CD4-positive, alpha-beta T cell treated with Interleukin-15 for 1 hour (primary cell): ENCODE measurements at regions not wholly inside any gene's neighbourhood (a gene's known extent, or its start where the extent isn't known, plus 50 kb on each side); places are given as distances from the start of the nearest gene placed in this dataset.

Source experiments
- DNase-seq: peaks from one replicate; pipeline ENCODE4 v3.0.0-alpha.2; 2020

DNA sequence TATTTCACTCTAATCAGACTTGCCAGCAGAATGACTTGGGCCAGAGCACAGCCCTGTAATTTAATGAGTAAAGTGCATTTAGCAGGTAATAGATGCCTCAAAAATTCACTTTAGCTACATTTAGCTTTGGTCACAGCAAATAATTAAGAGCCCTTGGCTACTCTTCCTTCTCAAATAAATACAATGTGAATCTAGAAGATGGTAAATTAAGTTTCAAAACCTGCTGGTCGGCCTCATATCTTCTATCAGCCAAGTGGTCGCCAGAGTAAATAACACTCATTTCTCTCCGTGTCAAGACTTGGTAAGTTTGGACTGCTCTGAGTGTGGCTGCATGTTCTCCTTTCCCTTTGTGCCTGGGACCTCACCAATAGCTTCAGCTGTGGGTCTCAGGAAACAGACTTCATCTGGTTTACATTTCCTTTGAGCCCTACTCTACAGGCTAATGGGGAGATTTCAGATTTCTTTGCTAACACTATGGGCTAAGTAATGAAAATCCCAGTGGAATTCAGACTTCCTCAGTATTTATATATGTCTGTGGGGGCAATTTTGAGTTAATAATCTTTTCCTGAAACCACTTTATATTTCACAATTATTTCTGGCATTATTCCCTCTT, 375.8 kb downstream of the RBM43 start:
- DNase-seq: no peak

DNA sequence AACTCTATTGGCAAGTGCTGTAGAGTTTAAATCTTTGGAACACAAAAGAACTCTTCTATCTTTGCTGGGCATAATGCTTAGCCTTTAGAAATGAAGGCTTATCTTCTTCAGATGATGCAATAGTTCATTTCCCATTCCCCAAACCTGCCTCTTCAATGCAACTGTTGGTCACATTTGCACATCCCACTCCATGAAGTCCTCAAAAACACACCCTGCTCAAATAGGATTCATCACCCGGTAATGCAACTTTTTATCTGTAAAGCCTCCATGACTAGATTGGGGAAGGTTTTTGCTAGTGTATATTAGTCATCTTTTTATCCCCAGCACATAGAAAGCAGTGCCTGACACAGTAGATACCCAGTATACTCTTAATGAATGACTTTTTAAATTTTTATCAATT, 376.4 kb downstream of the RBM43 start:
- DNase-seq: no peak

DNA sequence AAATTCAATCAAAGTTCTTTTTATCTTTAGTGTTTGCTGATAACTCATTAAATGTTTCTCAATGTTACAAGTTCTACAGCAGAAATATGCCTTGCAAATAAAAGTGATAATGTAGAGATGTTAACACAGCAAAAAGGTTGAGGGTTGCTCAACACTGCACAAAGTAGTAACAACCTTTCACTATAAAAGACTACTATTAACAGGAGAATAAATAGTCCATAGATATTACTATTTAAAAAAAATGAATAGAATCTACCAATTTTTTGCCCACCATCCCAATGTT, 378.1 kb downstream of the RBM43 start:
- no peak for DNase-seq

DNA sequence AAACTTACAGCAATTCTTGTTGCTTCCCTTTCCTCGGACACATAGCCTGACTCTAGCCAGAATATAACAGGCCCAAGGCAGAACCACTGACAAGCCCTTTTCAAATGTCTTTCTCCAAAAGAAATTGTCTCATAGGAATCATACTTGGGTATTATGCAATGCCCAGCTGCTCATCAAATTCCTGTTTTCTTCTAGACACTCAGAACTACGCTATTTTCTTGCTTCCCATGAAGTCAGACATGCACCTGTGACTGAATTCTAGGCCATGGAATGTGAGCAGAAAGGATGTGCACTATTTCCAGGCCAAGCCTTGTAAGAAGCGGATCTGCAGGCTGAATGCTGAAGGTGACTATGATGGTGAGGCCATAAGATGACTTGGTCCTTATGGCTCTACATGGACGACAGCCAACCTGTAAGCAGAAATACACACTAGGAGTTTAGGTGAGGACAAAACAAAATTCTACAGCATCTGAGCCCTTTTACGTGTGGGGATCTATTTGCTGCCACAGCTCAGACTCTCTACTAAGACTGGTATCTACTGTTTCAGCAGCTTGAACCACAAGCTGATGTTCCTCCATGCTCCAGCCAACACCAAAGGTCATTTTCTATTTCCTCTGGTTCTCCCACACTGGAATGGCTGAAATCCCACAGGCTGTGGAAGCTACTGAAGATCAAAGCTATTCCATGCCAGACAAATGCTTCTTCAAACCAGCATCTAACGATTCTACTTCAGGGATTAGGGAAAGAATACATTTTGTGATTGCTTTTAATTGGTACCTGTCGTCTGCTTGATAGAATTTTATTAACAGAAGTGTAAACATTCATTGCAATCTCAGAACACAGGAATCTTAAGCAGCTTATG, 378.7 kb downstream of the RBM43 start:
- no peak for DNase-seq

DNA sequence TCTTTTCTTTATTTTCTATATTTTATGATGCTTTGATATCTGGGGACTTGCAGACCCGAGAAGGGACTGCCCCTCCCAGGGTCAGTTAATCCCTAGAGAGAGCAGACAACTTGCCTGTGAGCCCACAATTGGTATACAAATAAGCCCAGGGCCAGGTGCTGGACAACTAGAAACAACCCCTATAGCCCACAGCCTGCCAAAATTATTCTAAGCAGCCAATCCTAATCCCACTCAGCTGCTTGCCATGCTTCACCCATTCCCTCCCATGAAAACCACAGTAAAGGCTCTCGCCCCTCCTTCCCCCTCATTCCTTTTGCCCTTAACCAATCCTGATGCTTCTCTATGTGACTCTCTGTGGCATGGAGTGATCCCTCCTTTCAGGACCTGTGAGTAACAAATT, 380.7 kb downstream of the RBM43 start:
- DNase-seq: no peak

DNA sequence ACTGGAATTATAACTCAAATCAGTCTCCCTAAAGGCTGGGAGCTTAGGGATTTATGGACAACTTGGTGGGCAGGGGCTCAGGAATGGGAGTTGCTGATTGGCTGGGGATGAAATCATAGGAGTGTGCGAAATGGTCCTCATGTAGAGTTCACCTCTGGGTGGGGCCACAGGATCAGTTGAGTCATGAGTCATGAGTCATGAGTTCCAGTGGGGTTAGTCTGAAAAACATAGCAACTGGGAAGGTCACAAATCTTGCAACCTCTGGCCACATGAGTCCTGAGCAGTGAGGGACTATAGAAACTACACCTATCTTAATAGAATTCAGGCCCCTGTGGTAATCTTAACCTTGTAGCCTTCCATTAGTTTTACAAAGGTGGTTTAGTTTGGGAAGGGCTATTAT, 383.3 kb downstream of the RBM43 start:
- DNase-seq: no peak

DNA sequence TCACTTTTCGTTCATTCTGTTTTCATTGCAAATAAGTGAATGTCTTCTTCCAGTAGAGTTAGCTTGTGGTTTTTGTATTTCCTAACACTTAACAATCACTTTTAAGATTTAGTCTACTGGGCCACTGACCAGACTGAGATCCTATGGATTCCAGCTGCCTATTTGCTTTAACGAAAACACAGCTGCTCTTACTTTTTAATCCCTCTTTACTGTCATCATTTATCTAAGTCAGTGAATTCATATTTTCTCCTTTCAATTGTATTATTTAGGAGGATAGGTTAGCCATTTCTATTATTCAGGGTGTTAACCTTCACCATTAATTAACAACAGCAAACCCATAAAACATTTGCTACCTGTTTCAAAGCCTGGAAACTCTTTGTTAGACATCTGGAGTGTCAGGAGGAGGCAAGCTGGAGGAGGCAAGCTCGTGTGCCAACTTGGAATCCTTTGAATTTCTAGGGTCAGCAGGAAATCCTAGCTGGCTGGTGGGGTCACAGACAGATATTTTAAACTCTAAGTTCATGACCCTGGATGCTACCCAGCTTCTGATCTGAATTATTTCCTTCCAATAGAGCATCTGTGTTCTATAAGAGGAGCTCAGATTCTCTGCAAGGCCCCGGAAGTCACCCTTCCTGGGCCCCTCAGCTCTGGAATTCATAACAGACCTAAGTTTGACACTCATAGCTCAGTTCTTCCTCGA, 385.3 kb downstream of the RBM43 start:
- no peak for DNase-seq

DNA sequence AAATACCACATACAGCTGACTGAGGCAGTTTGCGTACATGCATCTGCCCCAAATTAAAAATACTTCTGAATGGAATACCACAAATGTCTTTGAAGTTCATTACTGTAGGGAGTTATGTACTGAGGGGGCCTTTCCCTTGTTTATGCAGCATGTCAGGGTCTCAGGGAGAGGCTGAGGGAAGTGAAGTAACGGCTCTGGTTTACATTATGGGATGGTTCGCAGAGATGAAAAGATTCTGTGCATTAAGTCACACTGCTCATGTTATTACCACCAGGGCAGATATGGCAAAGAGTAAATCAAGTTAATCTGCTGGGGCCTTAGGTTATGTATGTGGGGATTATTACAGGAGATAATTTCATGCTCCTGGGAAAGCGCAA, 385.9 kb upstream of the RND3 start:
- DNase-seq: no peak

DNA sequence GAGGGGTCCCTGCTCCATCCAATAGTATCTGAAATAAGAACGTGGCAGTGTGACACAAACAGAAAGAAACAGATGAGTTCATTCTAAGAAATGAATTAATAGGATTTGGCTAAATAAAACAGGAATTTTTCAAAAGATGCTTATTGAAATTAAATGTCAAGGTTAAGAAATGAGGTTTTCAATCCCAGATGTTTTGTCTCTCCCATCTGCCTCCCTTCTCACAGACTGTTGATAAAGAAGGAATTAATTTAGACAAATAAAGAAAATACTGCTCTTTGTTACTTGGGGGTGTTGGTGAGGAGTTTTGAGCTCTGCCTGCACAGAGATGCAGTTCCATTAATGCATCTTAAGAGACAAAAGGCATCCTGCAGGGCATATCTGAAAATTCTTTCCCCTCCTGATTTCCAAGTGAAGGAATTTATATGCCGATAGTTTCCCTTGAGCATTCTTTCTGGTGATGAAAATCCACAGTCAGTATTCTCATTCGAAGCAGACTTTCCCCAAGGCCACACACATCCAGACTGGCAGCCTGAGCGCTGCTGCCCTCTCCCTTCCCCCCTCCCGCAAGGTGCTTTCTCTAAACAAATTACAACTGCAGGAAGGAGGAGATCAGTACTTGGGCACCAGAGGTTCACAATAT, 385.4 kb upstream of the RND3 start:
- DNase-seq: no peak

DNA sequence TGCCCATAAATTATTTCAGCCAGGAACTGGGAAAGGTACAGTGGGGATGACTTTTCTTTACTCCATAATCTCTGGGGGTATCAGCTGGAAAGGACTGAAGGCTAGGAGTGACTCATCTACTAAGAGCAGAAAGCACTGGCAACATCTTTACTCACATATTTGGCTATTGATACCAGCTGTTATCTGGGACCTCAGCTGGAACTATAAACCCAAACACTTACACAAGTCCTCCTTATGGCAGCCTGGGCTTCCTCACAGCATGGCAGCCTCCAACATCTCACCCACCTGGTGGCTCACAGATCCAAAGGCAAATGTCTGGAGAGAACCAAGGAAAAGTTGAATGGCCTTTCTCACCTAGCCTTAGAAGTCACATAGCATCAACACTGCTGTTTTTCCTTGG, 379.0 kb upstream of the RND3 start:
- DNase-seq: no peak

DNA sequence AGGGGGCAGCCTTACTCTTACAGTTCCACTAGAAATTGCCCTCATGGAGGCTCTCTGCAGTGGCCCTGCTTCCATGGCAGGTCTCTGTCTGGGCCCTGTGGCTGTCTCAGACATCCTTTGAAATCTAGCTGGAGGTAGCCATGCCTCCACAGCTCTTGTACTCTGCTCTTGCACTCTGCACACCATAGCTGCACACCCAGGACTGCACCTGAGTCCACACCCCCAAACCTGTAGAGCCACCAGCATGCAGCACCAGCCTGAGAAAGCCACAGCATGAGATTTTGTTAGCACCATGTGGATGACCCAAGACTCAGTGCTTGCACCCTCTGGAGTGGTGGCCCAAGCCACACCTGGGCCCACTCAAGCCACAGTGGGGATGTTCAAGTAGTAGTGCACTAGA, 376.2 kb upstream of the RND3 start:
- no peak for DNase-seq

DNA sequence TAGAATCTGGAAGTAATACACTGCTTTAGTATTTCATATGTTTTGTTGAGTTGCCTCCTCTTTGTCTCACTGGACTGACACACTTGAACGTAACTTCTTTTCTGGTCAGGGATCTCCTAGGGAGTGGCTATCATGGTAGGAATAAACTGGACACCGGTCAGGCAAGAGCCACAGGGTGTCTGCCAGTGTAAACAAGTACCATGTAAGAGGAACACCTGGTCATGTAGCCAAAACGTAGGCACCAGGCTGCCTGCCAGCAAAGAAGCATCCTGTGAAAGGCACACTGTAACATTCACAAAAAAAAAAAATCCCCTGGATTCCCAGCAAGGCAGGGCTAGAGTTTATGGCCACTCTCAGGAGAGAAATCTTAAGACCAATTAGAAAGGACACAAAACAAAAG, 372.8 kb upstream of the RND3 start:
- DNase-seq: no peak

DNA sequence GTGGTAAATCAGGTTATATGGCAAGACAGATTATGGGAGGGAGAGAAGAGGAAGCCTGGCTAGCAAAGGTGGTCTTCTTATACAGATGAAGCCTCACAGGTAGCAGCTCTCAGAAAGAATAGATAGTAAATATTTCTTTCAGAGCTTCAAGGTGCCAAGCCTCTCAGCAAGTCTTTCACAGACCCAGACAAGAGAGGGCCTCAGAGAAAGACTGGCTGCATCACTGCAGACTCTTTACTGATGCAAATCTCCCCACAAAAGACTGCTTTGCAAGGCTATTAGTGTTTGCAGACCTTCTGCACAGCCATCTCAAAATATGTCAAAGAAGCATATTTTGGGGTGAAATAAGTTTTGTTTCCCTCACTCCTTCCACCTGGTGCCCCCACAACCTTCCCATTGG, 372.4 kb upstream of the RND3 start:
- DNase-seq: no peak

DNA sequence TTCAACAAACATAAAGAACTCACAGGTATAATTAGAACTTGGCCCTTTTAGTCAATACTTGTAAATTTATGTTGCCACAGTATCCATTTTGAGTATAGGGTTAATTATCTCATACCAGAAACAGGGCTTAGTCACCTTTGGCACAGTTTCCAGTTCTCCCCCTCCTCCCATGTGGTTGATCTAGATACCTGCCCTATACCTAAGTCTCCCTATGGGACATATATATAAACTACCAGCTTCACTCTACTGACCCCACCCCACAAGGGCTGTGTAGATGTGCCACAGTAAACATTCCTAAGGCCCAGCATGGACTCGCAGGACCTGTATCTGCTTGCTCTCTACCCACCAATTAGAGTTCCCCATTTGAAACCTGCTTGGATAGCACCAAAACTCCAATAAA, 371.7 kb upstream of the RND3 start:
- DNase-seq: no peak

DNA sequence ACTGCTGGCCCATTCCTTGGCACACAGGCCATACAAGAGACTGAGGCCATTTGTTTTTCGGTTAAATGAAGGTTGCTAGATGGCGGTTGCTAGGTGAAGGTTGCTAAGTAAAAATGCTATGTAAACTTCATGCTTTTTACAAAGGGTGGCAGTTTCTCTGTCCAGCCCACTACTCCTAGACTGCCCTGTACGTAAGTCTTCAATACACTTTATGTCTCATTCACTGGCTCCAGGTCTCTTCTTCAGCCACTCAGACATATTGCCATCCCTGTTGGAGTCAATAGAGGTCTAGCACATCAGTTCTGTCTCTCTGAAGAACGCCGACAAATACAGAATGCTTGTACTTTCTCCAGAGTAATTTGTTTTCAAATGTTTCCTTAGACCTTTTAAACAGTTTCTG, 370.9 kb upstream of the RND3 start:
- no peak for DNase-seq

DNA sequence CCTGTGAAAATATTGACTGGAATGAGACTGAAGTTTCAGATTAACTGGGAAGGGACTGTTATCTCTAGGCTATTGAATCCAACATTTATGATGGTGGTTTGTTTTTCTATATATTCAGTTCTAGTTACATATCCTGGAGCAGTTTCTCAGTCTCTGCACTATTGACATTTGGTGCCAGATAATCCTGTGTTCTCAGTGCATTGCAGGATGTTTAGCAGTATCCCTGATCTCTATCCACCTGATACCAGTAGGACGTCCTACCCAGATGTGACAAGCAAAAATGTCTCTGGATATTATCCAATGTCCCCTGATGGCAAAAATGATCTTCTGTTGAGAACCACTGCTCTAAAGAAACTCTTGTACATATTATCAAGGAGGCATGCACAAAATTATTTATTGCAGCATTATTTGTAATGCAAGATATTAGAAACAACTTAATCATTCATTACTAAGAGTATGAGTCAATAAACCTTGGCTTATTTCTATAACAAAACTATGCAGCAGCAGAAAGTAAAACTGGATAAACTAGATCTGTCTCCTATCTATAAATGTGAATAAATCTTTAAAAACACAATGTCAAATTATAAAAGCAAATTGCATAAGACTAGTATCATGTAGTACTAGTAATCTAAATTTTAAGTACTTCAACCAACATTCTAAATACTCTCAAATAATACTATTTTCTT, 369.3 kb upstream of the RND3 start:
- DNase-seq: no peak

DNA sequence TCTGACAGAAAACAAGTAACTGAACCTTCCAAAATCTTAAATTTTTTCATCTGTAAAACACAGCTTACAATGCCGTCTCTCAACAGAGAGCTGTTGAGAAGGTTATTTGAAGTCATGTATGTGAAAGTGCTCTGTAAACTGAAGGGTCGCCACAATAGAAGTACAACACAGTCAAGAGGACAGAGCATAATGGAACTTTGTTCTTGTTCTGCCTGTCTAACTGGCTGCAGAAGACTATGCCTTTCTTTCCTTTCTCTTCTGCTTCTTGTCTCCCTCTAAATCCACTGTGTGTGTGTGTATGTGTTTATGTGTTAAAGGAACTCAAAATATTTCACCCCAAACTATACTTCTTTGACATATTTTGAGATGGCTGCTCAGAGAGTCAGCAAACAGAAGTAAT, 365.8 kb upstream of the RND3 start:
- DNase-seq: no peak

DNA sequence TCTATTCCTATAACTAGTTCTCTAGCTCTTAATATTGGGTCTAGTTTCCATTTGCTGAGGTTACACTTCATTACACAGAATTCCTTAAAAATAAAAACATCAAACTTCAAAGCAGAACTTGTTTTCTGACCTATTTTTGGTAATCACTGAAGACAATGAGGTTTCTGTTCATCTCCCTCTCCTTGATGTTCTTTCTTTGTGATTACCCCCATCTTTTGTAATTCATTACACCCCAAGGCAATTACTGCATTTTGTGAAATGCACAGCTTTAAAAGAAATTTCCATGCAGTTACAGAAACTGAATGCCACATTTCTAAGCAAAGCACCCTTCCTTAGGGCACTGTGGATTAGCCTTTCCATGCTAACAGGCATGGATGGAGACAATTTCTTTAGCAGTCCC, 363.2 kb upstream of the RND3 start:
- DNase-seq: no peak

DNA sequence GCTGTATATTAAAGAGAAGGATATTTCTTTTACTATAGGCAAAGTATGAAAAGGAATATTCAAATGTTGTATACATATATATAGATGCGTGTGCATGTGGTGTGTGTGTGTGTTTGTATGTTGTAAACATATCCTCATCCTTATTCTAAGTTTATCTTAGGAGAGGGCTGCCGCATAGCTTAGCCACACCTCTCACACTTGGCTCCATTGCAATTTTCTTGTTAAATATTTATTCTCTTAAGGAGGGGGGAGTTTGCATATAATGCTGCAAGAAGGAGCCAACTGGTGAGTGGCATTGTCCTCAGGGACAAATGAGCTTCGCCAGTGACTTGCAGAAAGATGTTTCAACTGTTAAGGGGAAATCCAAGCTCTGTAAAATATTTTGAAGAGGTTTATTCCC, 360.1 kb upstream of the RND3 start:
- DNase-seq: no peak

DNA sequence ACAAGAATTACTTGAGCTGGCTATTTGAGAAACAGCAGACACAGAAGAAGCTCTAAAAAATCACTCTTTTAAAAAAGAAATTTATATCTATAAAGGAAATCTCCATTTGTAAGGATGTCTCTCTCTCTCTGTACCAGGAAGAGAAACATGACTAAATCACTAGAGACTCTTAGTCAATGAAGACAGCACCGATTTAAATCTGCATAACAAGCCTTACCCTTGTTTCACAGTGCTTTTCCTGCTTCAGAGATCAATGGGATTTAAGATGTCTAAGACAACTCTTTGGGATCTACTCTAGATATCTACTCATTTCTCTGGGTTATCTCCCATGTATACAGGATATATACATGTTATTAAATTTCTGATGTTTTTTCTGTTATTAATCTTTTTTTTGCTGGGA, 359.2 kb upstream of the RND3 start:
- DNase-seq: no peak

DNA sequence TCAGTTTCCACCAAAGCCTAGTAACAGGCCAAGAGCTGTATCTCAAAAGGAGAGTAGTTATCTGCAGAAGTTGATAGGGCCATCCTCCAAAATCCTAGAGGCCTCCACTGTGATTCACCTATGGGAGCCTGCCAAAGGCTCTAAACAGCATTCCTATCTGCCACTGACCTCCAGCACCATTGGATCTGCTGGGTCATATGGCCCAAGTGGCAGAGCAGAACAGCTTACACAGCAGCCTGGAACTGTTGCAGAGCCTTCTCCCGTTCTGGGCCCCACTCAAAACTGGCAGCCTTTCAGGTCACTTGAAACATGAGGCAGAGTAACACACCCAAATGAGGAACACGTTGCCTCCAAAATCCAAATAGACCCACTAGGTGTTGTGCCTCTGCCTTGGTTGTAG, 345.2 kb upstream of the RND3 start:
- no peak for DNase-seq

DNA sequence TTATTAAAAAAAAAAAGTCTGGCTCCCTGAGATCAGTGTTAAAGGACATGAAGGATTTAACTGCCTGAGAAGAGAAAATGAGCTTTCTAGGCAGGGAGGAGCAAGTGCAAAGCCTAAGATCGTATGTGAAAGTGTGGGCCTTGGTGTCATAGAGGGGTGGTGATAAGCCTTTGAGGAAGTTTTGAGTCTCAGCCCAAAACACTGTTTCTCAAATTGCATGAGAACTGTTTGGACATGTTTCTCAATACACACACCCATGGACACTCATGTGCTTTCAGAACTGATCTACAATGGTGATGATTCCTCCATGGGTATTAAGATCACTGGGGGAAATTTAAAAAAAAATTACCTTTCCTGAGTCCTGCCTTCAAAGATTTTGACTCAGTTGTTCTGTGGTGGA, 336.7 kb upstream of the RND3 start:
- no peak for DNase-seq

DNA sequence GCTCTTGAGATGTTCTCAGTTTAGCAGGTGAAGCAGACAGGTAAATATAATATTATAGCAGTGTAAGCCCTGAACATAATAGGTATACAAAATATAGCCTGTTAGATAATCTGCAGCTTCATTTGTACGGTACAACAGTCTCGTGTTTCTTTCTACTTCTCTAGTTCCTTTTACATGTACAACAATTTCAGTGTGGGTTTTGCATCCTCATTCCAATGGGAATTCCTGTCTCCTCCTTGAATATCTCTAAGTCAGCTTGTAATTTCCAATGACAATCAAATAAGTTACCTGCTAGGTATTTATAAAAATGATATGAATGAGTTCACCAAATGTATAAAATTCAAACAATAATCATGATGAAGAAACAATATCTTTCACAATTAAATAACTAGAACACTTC, 330.0 kb upstream of the RND3 start:
- DNase-seq: no peak
